HG02981 (cell line): ENCODE measurements at regions not wholly inside any gene's neighbourhood (a gene's known extent, or its start where the extent isn't known, plus 50 kb on each side); places are given as distances from the start of the nearest gene placed in this dataset.
"Not testable (repeated sequence)": the region's sequence is repeated elsewhere in the genome, so short reads cannot be mapped to it uniquely, and the experiment has no call there.

Experiments used
- ATAC-seq: cut with Tn5 transposase; IDR thresholded peaks from one replicate; pipeline ENCODE4 v1.9.1; 2021; ENCODE audit warnings: mild to moderate bottlenecking, moderate library complexity; ENCODE audit not compliant: unreplicated experiment

DNA sequence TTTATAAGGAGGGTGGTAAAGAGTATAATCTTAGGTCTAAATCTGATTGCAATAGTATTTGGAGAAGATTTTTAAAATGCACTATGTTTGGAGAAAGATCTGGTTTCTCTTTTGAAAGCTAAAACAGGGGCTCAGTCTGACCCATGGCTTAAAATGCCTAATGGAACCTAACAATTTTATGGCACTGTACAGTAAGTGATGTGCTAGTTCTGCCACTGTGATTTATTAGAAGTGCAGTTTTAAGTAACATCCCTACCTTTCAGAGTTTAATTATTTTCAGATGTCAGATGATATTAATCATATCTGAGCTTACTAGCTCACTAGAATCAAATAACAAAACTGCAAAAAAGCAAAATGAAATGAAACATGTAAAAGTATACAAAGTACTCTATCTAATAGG, 514.7 kb upstream of the KCND2 start:
- ATAC-seq, result no peak

DNA sequence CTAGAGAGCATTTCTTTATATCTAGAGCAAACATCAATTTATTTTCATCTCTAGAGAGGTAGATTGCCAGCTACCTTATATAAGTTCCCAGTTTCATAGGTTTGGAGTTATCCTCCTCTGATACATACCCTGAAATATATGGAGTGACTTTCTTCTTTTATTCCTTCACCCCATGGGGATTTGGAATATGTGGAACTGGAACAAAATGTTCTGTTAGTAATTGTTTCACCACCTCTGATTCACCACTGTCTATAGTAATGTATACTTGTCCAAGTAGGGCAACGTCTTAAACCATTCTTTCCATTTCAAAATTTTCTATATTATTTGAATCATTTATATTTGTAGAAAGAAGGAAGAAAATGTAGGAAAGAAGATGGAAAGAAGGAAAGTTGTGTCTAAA, 511.2 kb upstream of the KCND2 start:
- ATAC-seq, result no peak

DNA sequence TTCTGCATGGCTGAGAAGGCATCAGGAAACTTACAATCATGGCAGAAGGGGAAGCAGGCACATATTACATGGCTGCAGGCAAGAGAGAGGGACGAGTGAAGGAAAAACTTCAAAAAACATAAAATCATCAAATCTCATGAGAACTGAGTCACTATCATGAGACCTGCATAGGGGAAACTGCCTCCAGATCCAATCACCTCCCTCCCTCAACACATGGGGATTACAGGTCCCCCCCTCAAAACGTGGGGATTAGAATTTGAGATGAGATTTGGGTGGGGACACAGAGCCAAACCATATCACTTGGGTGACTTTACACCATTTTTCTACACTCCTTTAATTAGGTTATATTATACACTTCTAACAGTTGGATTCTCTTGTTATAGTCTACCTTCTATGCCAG, 490.7 kb upstream of the KCND2 start:
- no peak for ATAC-seq

DNA sequence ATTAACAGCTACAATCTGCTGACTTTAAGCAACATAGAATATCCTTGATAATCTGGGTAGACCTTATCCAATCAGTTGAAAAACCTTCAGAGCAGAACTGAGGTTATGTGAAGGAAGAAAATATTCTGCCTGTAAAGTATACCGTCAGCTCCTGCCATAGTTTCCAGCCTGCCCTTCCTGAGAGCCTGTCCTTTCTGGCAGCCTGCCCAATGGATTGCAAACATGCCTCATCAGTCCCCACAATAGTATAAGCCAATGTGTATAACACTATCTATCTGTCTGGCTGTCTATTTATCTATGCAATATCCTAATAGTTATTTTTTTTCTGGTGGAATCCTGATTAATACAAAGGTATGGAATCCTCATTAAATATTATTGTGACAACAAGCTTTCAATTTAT, 489.2 kb upstream of the KCND2 start:
- ATAC-seq, result no peak

DNA sequence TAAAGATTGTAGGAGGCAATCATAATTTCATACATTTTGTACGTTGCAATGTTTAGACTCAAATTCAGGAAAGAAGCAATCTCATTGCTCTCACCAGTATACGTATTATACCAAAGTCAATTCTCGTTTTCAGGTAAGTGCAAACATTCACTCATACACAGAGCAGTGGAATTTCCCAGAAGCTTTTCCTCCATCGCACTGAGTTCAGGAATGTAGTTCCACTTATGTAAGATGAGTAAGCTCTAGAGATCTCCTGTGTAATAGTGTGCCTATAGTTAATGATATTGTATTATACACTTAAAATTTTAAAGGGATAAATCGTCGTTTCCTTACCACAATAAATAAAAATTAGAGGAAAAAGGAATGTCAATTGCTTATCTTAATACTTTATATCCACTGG, 470.8 kb upstream of the KCND2 start:
- no peak for ATAC-seq

DNA sequence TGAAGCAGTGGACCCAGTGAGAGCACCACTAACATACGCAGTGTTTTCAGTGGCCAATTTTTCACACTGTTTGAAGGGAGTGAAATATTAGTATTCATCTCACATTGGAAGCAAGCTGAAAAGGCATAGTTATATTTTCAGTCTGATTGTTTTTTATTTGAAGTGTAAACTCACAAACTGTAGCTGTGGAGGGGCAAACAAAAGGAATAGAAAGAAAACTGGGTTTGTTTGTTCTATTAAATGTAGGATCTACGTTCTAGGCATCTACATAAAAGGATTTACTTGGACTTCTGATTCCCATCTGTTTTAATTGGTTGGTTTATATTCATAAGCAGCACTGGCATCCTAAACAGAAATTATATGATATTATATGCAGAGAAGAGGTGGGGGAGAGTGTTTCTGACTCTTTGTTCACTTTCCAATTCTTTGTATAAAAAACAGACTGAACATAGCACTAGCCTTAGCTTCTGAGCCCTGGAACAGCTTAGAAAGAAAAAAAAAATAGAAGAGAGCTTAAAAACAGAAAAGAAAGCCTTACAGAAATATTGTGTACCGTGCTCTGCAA, 447.8 kb upstream of the KCND2 start:
- no peak for ATAC-seq

DNA sequence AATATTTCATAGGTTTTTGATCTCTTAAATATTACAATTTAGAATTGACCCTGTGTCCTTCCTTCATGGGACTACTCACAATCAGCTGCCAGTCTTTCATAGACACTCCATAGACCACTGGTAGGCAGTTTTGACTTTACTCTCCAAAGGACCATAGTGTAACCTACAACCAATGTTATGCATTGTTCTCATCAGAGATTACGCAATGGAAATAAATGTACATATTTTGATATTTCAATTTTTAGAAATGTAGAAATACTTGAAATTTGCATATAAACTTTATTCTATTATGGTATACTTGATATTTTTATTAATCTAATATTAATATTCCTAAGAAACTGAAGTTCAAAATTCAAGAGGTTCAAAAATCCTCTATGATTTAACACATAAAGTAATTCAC, 446.4 kb upstream of the KCND2 start:
- ATAC-seq, result no peak

DNA sequence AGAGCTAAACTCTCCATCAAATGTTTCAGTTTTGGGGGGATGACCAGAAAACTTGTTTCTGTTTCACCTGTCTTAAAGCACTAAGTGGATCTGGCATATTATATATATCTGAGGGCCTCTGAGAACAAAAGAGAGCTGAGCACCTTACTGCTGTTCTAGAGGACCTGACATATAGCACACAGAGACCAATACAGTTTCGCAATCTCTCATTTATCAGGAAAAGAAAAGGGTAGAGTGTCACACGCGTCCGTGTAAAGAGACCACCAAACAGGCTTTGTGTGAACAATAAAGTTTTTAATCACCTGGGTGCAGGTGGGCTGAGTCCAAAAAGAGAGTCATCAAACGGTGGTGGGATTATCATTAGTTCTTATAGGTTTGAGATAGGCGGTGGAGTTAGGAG, 434.5 kb upstream of the KCND2 start:
- no peak for ATAC-seq

DNA sequence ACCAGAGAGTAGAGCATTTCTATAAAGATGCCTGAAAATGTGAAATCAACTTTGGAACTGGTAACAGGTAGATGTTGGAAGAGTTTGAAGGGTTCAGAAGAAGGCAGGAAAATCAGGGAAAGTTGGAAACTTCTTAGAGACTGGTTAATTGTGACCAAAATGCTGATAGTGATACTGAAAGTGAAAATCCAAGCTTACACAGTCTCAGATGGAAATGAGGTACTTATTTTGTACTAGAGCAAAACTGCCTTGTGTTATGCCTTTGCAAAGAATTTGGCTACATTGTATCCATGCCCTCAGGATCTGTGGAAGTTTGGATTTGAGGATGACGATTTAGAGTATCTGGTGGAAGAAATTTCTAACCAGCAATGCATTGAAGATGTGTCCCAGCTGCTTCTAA, 430.6 kb upstream of the KCND2 start:
- ATAC-seq, result no peak

DNA sequence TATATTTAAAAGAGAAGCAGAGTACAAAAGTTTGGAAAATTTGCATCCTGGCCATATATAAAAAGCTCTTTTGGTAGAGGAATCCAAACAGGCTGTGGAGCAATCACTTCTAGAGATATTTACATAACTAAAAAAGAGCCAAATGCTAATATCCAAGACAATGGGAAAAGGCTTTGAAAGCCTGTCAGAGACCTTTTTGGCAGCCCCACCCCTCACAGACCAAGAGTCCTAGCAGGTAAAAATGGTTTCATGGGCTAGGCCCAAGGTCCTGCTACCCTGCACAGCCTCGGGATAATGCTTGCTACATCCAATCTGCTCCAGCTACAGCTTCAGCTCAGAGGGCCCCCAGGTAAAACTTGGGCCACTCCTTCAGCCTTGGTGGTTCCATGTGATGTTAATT, 430.2 kb upstream of the KCND2 start:
- no peak for ATAC-seq

DNA sequence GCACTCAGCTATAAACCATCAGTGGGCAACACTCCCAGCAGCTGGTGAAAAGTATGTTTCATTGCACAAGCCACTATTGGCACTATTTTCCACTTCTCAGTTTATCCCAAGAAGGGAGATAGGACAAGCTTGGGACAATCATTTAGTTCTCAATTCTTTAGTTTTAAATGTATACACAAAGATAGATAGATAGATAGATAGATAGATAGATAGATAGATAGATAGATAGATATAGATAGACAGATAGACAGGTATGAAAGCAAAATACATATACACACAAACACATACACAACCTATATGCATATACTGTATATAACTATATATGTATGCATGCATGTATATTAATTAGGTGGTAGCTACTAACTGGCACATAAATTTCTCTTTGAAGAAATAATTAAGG, 411.6 kb upstream of the KCND2 start:
- ATAC-seq, result no peak

DNA sequence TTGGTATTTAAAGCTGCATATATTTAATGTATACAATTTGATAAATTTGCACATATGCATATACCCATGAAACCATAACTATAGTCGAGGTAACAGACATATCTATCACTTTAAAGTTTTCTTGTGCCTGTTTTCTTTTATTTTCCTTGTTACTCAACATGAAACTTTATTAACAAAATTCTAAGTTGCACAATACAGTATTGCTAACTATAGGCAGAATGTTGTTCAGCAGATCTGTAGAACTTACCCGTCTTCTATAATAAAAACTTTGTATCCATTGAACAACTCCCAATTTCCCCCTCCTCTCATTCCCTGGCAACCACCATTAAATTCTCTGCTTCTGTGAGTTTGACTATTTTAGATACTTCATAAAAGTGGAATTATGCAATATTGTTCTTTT, 404.6 kb upstream of the KCND2 start:
- no peak for ATAC-seq

DNA sequence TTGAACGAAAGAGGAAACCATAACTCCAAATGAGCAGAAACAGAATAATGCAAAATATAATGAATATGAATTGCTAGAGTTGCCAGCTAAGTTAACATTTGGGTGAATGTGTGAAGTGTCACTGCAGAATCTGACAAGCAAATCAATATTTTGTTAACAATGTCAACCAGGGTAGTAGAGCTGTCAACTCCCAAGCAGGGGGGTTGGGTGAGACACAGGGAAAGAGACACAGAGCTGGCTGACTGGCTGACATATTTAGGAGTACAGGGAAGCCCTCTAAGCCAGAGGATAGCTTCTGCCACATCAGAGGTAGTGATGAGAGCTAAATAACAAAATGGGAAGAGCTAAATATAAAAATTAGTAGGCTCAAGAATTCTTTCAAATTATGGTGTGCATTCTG, 393.1 kb upstream of the KCND2 start:
- no peak for ATAC-seq

DNA sequence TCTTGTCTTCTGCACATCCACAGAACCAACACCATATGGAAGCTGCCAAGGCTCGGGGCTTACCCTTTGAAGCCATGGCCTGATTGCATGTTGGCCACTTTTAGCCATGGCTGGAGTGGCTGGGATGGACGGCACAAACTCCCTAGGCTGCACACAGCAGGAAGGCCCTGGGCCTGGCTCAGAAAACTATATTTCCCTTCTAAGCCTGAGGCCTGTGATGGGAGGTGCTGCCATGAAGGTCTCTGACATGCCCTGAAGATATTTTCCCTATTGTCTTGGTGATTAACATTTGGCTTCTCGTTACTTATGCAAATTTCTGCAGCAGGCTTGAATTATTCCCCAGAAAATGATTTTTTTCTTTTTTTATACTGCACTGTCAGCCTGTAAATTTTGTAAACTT, 387.0 kb upstream of the KCND2 start:
- ATAC-seq, result no peak

DNA sequence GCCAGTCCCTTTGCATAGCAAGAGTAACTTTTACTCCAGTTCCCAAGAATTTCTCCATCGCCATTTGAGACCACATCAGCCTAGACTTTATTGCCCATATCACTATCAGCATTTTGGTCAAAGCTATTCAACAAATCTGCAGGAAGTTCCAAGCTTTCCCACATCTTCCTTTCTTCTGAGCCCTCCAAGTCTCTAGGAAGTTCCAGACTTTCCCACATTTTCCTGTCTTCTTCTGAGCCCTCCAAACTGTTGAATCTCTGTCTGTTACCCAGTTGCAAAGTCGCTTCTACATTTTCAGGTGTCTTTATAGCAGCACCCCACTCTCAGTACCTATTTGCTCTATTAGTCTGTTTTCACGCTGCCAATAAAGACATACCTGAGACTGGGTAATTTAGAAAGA, 386.4 kb upstream of the KCND2 start:
- not testable (repeated sequence) for ATAC-seq

DNA sequence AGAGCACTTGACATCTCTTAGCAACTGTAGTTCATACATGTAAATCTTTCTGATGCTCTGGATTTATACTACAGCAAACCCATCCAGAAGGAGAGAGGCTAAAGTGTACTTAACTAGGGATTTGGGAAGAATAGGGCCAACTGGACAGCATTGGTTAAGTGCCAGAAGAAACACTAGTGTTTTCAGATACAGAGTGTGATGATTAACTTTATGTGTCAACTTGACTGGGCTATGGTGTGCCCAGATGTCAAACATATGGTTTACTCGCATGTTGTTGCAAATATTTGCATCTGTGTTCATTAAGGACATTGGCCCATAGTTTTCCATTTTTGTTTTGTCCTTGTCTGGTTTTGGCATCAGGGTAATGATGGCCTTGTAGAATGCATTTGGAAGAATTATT, 384.7 kb upstream of the KCND2 start:
- ATAC-seq, result no peak

DNA sequence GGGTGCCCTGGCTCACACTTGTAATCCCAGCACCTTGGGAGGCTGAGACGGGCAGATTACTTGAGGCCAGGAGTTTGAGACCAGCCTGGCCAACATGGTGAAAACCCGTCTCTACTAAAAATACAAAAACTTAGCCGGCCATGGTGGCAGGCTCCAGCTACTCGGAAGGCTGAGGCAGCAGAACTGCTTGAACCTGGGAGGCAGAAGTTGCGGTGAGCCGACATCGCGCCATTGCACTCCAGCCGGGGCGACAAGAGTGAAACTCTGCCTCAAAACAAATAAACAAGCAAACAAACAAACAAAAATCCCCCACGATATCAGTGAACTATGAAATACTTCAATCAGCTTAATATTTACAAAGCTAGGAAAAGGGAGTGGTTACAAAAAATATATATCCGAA, 382.3 kb upstream of the KCND2 start:
- no peak for ATAC-seq

DNA sequence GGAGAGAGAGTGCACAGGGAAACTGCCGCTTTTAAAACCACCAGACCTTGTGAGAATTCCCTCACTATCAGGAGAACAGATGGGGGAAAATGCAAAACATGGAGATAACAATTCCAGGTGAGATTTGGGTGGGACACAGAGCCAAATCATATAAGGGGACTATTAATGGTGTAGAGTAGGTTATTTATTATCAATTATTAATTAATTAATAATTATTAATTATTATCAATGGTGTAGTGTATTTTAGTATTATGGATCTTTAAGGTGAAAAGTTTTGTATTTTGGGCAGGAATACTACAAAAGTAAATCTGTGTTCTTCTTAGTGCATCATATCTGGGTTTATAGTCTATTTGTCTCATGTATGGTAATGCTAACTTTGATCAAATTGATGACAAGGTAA, 377.7 kb upstream of the KCND2 start:
- no peak for ATAC-seq

DNA sequence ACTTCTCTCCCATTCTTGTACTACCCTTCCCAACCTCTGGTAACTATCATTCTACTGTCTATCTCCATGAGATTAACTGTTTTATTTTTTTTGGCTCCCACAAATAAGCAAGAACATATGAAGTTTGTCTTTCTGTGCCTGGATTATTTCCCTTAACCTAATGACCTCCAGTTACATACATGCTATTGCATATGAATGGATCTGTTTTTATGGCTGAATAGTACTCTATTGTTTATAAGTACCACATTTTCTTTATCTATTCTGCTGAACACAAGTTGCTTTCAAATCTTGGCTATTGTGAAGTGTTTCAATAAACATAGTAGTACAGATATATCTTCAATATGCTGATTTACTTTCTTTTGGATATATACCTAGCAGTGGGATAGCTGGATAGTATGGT, 376.6 kb upstream of the KCND2 start:
- no peak for ATAC-seq

DNA sequence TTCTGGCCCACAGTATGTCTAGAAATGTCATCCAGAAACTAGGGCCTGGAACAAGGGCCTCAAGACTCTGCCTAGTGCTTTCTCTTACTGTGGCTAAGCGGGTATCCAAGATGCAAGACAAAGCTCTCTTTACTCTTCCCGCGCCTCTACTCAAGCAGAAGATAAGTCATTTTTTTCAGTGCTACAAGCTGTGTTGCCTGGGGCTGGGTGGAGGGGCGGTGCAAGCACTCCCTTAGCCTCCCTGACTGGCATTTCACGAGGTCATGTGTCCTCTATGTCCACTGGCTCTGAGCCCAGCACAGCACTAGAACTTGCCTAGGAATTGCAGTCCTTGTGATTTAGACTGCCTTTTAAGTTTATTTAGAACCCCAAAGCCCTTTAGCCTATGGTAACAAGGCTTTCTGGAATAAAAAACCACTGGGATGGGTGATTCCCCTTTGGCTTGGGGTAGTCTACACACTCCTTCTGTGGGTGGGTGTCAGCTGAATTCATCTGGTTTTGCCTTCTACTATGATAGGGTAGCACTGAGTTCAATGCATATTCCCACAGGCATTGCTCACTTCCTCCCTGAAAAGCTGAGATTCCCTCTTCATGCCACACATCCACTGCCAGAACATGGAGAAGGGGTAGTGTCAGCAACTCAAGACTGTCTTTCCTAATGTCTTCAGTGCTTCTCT, 371.8 kb upstream of the KCND2 start:
- no peak for ATAC-seq

DNA sequence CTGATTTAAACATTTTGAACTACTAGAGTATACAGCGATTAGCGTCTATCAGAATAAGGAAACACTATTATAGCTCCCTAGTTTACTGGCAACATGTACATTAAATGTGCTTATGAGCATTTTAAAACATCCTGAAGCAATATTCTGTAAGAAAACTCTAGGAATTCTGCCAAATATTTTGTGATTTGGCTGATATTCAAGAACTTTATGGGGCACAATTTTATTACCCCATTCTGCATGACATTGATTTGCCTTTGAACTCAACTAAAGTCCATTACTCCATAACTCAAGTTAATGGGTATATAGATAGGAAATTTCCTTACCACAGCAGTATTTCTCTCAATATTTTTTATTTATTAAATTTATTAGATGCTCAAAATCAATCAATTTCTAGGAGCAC, 369.9 kb upstream of the KCND2 start:
- ATAC-seq, result no peak

DNA sequence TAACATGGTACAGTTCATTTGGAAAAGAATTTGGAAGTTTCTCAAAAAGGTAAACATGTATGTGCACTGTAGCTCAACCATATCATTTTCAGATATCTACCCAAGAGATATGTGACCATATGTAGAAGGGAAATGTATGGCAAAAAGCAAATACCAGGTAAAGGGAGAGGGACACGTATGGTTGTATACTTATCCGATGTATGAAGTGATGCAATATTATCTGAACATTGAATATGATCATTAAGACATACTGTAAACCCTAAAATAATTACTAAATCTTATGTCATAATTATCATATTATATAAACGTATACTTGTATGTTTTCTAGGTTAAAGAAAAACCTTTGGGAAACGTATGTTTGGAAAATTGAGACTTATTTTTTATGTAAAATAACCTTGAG, 367.5 kb upstream of the KCND2 start:
- ATAC-seq, result no peak

DNA sequence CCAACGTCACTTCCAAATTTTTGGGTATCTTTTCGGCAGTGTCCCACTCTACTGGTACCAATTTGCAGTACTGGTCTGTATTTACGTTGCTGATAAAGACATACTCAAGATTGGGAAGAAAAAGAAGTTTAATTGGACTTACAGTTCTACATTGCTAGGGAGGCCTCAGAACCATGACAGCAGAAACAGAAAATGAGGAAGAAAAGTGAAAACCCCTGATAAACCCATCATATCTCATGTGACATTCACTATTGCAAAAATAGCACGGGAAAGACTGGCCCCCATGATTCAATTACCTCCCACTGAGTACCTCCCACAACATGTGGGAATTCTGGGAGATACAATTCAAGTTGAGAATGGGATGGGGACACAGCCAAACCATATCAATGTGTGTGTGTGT, 364.0 kb upstream of the KCND2 start:
- no peak for ATAC-seq
